HepG2 (cell line): ENCODE measurements at regions not wholly inside any gene's neighbourhood (a gene's known extent, or its start where the extent isn't known, plus 50 kb on each side); places are given as distances from the start of the nearest gene placed in this dataset.

ENCODE experiments used
- AGO1 ChIP-seq: fragments of 200-400 bp; formaldehyde crosslinking; IDR thresholded peaks from 2 replicates; pipeline ENCODE4 v1.6.1; 2017; ENCODE audit warnings: mild to moderate bottlenecking, low read depth, low read length, moderate library complexity; ENCODE audit not compliant: poor library complexity, severe bottlenecking
- ATF7-NPFF ChIP-seq: sonication (generic); formaldehyde crosslinking; IDR thresholded peaks from 2 replicates; pipeline ENCODE4 v1.8.1; 2023; ENCODE audit warnings: mild to moderate bottlenecking, low read depth, missing genetic modification reagents, moderate library complexity
- DNMT1 ChIP-seq: sonication (generic); formaldehyde crosslinking; IDR thresholded peaks from 2 replicates; pipeline ENCODE4 v1.5.1; 2020; ENCODE audit warnings: mild to moderate bottlenecking, missing genetic modification reagents
- DR1 ChIP-seq: sonication (generic); formaldehyde crosslinking; IDR thresholded peaks from 2 replicates; pipeline ENCODE4 v1.8.0; 2021; ENCODE audit warnings: mild to moderate bottlenecking, missing genetic modification reagents, inconsistent platforms
- JUNB ChIP-seq: sonication (generic); formaldehyde crosslinking; IDR thresholded peaks from 2 replicates; pipeline ENCODE4 v1.8.0; 2022; ENCODE audit warnings: missing genetic modification reagents, mild to moderate bottlenecking, borderline replicate concordance
- MAFF ChIP-seq: IDR thresholded peaks from 2 replicates; pipeline ENCODE4 v1.6.1; 2011; ENCODE audit warnings: low read depth, low read length, improper control_type of control experiment
- MAFG ChIP-seq: sonication (generic); formaldehyde crosslinking; IDR thresholded peaks from 2 replicates; pipeline ENCODE4 v1.5.1; 2020; ENCODE audit warnings: mild to moderate bottlenecking, missing genetic modification reagents
- MAZ ChIP-seq, 2 experiments: sonication (generic) in 1 of 2; formaldehyde crosslinking in 1 of 2; IDR thresholded peaks; 2 replicates each; pipeline versions ENCODE4 v1.5.0 to v1.6.1; 2012 to 2020; ENCODE audit warnings: low read depth in 2 of 2, mild to moderate bottlenecking in 2 of 2, borderline replicate concordance in 1 of 2, improper control_type of control experiment in 1 of 2, low read length in 1 of 2, missing genetic modification reagents in 1 of 2, moderate library complexity in 1 of 2
- NR2F6 ChIP-seq, 2 experiments: IDR thresholded peaks; 2 replicates each; pipeline ENCODE4 v1.6.1; 2016; ENCODE audit warnings: antibody characterized with exemption in 1 of 2, mild to moderate bottlenecking in 1 of 2
- PHF20 ChIP-seq: sonication (generic); formaldehyde crosslinking; IDR thresholded peaks from 2 replicates; pipeline ENCODE4 v1.5.0; 2020; ENCODE audit warnings: mild to moderate bottlenecking, missing genetic modification reagents
- TAF1 ChIP-seq: sonication (generic); formaldehyde crosslinking; IDR thresholded peaks from 2 replicates; pipeline ENCODE4 v1.4.0; 2020; ENCODE audit warnings: missing genetic modification reagents
- TP53 ChIP-seq: sonication (generic); formaldehyde crosslinking; conservative IDR thresholded peaks from 2 replicates; pipeline ENCODE4 v1.4.0; 2020; ENCODE audit warnings: missing genetic modification reagents
- ZBTB2 ChIP-seq: sonication (generic); formaldehyde crosslinking; IDR thresholded peaks from 2 replicates; pipeline ENCODE4 v1.8.0; 2022; ENCODE audit warnings: low read depth, missing genetic modification reagents
- ZNF121 ChIP-seq: sonication (generic); formaldehyde crosslinking; IDR thresholded peaks from 2 replicates; pipeline ENCODE4 v1.5.0; 2020; ENCODE audit warnings: mild to moderate bottlenecking, missing genetic modification reagents
- ZNF180 ChIP-seq: sonication (generic); formaldehyde crosslinking; IDR thresholded peaks from 2 replicates; pipeline ENCODE4 v1.4.0; 2020; ENCODE audit warnings: low read depth, missing genetic modification reagents, borderline replicate concordance
- ZNF207 ChIP-seq: fragments of 450-650 bp; IDR thresholded peaks from 2 replicates; pipeline ENCODE4 v1.6.1; 2016; ENCODE audit warnings: antibody characterized with exemption, borderline replicate concordance
- ZNF609 ChIP-seq: sonication (generic); formaldehyde crosslinking; IDR thresholded peaks from 2 replicates; pipeline ENCODE4 v1.4.0; 2020; ENCODE audit warnings: mild to moderate bottlenecking, missing genetic modification reagents, borderline replicate concordance
- ZNF768 ChIP-seq: sonication (generic); formaldehyde crosslinking; IDR thresholded peaks from 2 replicates; pipeline ENCODE4 v1.4.0; 2020; ENCODE audit warnings: missing genetic modification reagents
- ZNF770 ChIP-seq: sonication (generic); formaldehyde crosslinking; IDR thresholded peaks from 2 replicates; pipeline ENCODE4 v1.5.0; 2020; ENCODE audit warnings: mild to moderate bottlenecking, missing genetic modification reagents
- ZSCAN22 ChIP-seq: sonication (generic); formaldehyde crosslinking; IDR thresholded peaks from 2 replicates; pipeline ENCODE4 v1.4.0; 2020; ENCODE audit warnings: mild to moderate bottlenecking, missing genetic modification reagents
- TF ChIP-seq, protein P1 (sequence below): IDR thresholded peaks from 2 replicates; pipeline ENCODE4 v1.6.1; 2016; ENCODE audit warnings: missing genetic modification reagents, missing compliant biosample characterization

- TF ChIP-seq ZNF609 (CRISPR knock-in tag) (no peak), DR1 (peak; percentile 79), ZNF180 (0 out of 2 replicates have a peak, but pooled peaks have one; percentile 61), AGO1 (no peak), ZNF121 (no peak), TAF1 (no peak), ZNF770 (CRISPR knock-in tag) (peak; percentile 12; the same call in 1 of the 2 replicates), DNMT1 (no peak), ZNF207 (no peak), ZSCAN22 (CRISPR knock-in tag) (no peak), NR2F6 (IDR thresholded peaks at IDR 0.05) (peak; percentile 49; the same call in 1 of the 2 replicates), NR2F6 (CRISPR knock-in tag; IDR thresholded peaks at IDR 0.05) (peak; percentile 80), ZBTB2 (no peak), MAZ (IDR thresholded peaks at IDR 0.05; ENCODE audit: borderline replicate concordance, low read depth, low read length) (no peak), MAZ (CRISPR knock-in tag; IDR thresholded peaks at IDR 0.05; ENCODE audit: low read depth) (peak; percentile 62), MAFG (CRISPR knock-in tag) (no peak), JUNB (no peak), TP53 (CRISPR knock-in tag) (peak; percentile 57; the same call in 1 of the 2 replicates), PHF20 (no peak), MAFF (no peak), ZNF768 (CRISPR knock-in tag) (no peak), ATF7-NPFF (CRISPR knock-in tag) (no peak)
- TF ChIP-seq, protein P1, sequence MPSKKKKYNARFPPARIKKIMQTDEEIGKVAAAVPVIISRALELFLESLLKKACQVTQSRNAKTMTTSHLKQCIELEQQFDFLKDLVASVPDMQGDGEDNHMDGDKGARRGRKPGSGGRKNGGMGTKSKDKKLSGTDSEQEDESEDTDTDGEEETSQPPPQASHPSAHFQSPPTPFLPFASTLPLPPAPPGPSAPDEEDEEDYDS (CRISPR knock-in tag), result peak; percentile 96
Observed at GRCh38 chr6:28589234-28589956, 63.7 kb downstream of the GPX5 start (continued).
